ENCODE measurements at regions not wholly inside any gene's neighbourhood (a gene's known extent, or its start where the extent isn't known, plus 50 kb on each side); places are given as distances from the start of the nearest gene placed in this dataset.

DNA sequence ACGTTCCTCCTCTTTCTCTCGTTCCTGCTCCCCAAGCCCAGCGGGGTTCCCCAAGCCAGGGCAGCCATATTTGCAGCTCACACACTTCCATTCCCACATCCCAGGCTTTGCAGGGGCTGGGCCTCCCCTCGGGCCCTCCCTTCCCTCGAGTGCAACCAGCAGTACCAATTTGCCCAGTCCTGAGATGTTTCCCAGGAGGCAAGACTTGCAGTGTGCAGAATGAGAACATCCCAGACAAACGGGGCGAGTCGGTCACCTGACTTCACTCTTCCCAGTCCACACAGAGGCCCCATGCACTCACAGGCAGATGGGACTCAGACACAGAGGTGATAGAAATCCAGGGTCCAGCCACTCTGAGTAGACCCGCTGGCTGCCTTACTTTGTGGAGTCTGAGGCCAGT, 56.2 kb upstream of the SLC6A6 start:
- H3K27ac Mint-ChIP-seq = no peak overlapping the region
- DNase-seq (ENCODE audit: low spot score) = no peak
- H3K4me1 Mint-ChIP-seq (ENCODE audit: low read depth) = no peaks in the 10 kb centered on the region
- intact Hi-C loops (cut with micrococcal nuclease) = no loop called here
- H3K4me3 Mint-ChIP-seq (ENCODE audit: low read depth) = no peak overlapping the region
- H3K36me3 Mint-ChIP-seq (ENCODE audit: low read depth) = no peaks in the 10 kb centered on the region
- H3K9me3 Mint-ChIP-seq = no peaks in the 10 kb centered on the region
- H3K27me3 Mint-ChIP-seq (ENCODE audit: low read depth) = peaks cover 7% of the 10 kb centered on the region

DNA sequence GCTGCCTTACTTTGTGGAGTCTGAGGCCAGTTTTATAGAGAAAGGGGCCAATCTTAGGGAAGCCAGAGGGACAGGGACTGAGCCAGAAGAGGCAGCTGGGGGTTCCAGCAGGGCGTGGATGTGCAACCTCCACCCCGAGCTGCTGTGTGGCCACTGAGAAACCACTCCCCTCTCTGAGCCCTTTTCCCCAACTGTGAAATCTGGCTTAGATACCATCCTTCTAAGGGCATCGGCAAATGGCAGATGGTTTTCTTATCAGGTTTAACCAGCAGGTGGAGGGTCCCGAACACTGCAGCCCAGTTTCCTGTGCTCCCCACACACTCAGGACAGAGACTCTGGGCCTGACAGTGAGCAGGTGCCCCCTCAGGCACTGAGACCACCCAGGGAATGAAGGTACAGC, 55.8 kb upstream of the SLC6A6 start:
- no peak overlapping the region for H3K27ac Mint-ChIP-seq
- H3K4me1 Mint-ChIP-seq (ENCODE audit: low read depth) = no peaks in the 10 kb centered on the region
- intact Hi-C loops (cut with micrococcal nuclease) = no loop called here
- H3K36me3 Mint-ChIP-seq (ENCODE audit: low read depth) = no peaks in the 10 kb centered on the region
- DNase-seq (ENCODE audit: low spot score) = no peak
- peaks cover 7% of the 10 kb centered on the region for H3K27me3 Mint-ChIP-seq (ENCODE audit: low read depth)
- H3K9me3 Mint-ChIP-seq = no peaks in the 10 kb centered on the region
- H3K4me3 Mint-ChIP-seq (ENCODE audit: low read depth) = no peak overlapping the region

DNA sequence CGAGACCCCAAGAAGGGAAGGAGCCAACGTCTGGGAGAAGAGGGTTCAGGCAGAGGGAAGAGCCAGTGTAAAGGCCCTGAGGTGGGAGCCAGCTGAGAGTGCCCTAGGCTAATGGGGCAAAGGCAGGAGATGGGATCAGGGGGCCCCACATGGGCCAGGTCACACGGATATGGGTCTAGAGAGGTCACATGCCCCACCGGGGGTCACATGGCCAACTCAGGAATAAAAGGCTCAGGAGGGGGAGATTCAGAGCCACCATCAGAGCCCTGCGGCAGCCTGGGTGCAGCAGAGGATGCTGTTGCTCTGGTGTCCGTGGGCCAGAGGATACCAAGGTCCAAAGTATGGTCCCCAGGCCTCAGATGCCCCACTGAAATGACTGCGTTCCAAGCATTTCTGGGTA, 55.3 kb upstream of the SLC6A6 start:
- Mint-ChIP-seq H3K4me3 (ENCODE audit: low read depth) (no peak overlapping the region), H3K27ac (no peak overlapping the region), H3K4me1 (ENCODE audit: low read depth) (no peaks in the 10 kb centered on the region), H3K27me3 (ENCODE audit: low read depth) (peaks cover 7% of the 10 kb centered on the region), H3K36me3 (ENCODE audit: low read depth) (no peaks in the 10 kb centered on the region), H3K9me3 (no peaks in the 10 kb centered on the region)
- intact Hi-C loops (cut with micrococcal nuclease) = no loop called here
- DNase-seq (ENCODE audit: low spot score) = no peak

DNA sequence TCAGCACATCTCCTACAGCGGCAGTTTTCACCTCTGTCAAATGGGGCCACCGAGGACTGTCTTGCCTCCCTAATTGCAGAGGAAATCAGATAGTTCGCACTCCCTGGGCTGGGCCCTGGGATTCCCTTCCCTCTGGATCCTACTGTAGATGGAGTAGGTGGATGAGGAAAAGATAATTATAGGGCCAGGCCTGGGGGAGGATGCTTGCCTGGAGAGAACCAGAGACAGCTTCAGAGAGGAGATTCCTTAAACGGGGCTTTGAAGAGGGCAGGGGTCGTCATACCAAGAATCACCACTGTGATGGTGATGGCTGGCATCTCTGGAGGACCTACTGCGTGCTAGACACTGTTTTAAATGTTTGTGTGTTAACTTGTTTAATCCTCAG, 50.8 kb upstream of the SLC6A6 start:
- Mint-ChIP-seq H3K27me3 (ENCODE audit: low read depth) (peaks cover 7% of the 10 kb centered on the region), H3K9me3 (no peaks in the 10 kb centered on the region), H3K36me3 (ENCODE audit: low read depth) (no peaks in the 10 kb centered on the region), H3K27ac (no peak overlapping the region), H3K4me3 (ENCODE audit: low read depth) (no peak overlapping the region), H3K4me1 (ENCODE audit: low read depth) (no peaks in the 10 kb centered on the region)
- intact Hi-C loops (cut with micrococcal nuclease) = no loop called here
- DNase-seq (ENCODE audit: low spot score) = no peak

DNA sequence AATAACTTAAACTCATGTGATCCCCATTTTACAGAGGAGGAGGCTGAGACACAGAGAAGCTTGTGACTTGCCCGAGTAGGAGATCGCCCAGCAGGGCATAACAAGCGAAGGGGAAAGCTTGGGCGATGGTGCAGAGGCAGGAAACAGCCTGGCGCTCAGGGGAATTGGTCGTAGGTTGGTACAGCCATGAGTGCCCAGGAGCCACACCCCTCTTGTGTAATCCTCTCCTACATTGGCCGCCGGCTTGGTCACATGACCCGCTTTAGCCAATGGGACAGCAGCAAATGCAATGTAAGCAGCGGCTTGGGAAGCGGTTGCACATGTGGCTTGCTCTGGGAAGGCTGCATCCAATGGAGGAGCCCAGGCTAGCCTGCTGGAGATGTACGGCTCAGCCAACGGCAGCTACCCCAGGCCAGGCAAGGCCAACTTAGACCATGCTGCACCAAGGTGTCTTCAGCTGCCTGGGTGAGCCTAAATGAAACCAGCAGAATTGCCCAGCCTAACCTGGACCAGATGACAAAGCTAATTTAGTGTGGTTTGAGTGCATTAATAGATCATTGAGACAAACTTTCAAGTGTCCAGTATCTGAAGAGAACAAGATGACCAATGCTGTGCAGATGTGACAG, 50.3 kb upstream of the SLC6A6 start:
- Mint-ChIP-seq H3K4me1 (ENCODE audit: low read depth) (no peaks in the 10 kb centered on the region), H3K4me3 (ENCODE audit: low read depth) (no peak overlapping the region), H3K27me3 (ENCODE audit: low read depth) (peaks cover 5% of the 10 kb centered on the region), H3K36me3 (ENCODE audit: low read depth) (no peaks in the 10 kb centered on the region), H3K9me3 (no peaks in the 10 kb centered on the region), H3K27ac (no peak overlapping the region)
- intact Hi-C loops (cut with micrococcal nuclease) = no loop called here
- DNase-seq (ENCODE audit: low spot score) = no peak
